Choroid plexus epithelial cell (primary cell): ENCODE measurements at regions not wholly inside any gene's neighbourhood (a gene's known extent, or its start where the extent isn't known, plus 50 kb on each side); places are given as distances from the start of the nearest gene placed in this dataset.

Experiments
- DNase-seq: peaks from one replicate; pipeline ENCODE4 v3.0.0-alpha.2; 2010; ENCODE audit warnings: low read depth
- H3K4me3 ChIP-seq: 2 replicates; pipeline ENCODE4 v1.5.1; 2011; ENCODE audit warnings: low read depth, mild to moderate bottlenecking, control low read depth, low read length, moderate library complexity
- TF ChIP-seq, protein P1 (sequence below): conservative IDR thresholded peaks from 2 replicates; pipeline ENCODE4 v1.5.1; 2011; ENCODE audit warnings: low read depth, mild to moderate bottlenecking, control low read depth, inconsistent platforms, low read length, moderate library complexity

DNA sequence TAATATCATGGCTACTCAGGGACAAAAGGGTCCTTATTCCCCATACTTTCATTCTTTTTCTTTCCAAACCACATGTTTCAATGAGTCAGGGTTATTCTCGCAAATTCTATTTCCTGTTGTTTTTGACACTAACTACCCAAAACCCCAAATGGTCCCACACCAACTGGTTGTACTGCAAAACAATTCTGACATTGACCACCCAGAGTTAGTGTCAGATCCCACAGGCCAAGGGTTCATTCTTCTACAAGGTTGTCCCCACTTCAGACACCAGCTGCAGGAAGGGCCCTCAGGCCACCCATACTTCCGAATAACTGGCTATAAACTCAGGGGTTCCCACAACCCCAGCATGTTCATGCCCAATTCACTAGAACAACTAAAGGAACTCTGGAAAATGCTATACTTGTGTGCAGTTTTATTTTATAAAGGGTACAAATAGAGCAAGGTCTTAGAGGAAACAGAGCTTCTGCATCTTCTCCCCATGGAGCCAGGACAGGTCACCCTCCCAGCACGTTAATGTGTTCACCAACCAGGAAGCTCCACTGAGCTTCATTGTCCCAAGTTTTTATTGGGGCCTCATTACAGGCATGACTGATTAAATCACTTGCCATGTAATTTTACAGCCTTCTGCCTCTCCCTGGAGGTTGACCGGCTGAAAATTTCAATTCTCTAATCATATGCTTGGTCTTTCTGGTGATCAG lies 334.8 kb downstream of the DRD1 start:
- no peak overlapping the region for H3K4me3 ChIP-seq
- DNase-seq: no peak
- TF ChIP-seq, protein P1, sequence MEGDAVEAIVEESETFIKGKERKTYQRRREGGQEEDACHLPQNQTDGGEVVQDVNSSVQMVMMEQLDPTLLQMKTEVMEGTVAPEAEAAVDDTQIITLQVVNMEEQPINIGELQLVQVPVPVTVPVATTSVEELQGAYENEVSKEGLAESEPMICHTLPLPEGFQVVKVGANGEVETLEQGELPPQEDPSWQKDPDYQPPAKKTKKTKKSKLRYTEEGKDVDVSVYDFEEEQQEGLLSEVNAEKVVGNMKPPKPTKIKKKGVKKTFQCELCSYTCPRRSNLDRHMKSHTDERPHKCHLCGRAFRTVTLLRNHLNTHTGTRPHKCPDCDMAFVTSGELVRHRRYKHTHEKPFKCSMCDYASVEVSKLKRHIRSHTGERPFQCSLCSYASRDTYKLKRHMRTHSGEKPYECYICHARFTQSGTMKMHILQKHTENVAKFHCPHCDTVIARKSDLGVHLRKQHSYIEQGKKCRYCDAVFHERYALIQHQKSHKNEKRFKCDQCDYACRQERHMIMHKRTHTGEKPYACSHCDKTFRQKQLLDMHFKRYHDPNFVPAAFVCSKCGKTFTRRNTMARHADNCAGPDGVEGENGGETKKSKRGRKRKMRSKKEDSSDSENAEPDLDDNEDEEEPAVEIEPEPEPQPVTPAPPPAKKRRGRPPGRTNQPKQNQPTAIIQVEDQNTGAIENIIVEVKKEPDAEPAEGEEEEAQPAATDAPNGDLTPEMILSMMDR: no peak

DNA sequence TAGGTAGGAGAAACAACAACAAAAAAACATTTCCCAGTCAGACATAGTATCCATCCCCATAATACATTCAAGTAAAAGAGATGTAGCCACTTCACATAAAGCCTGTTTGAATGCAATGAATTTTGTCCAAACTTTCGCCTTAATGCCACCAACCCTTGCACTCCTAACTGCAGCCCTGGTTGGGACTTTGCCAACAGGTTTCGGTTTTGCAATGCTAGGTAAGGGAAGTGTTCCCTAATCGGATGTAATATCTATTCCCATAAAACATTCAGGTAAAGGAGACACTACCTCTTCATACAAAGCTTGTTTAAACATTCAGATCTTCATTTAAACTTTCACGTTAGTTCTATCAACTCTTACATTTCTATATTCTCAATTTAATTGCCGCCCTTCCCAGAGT lies 336.1 kb downstream of the DRD1 start:
- TF ChIP-seq, protein P1: no peak
- no peak overlapping the region for H3K4me3 ChIP-seq
- DNase-seq: no peak

DNA sequence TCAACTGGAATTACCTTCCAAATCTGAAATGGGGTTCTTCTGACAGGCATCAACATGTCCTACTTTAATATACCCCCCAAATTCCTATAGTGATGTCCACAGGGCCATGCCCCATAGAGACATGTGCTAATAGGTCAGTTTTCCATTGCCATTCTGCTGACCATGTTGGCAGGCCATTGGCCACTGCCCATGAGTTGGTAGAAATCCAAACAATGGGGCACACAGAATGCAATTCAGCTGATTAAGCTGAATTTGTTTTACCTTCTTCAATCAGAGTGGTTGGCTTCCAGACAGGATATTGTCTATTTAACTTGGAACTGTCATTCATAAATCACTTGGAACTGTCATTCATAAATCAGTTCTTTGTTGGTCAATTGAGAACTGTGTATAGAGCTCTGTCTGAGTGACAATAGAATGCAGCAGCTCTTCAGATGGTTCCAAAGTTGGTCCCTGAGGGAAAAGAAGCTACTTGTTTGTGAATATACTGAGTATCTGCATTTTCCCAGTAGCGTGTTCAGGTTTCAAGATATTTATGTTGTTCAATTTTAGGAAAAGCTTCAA lies 336.9 kb downstream of the DRD1 start:
- TF ChIP-seq, protein P1: no peak
- H3K4me3 ChIP-seq: no peak overlapping the region
- no peak for DNase-seq

DNA sequence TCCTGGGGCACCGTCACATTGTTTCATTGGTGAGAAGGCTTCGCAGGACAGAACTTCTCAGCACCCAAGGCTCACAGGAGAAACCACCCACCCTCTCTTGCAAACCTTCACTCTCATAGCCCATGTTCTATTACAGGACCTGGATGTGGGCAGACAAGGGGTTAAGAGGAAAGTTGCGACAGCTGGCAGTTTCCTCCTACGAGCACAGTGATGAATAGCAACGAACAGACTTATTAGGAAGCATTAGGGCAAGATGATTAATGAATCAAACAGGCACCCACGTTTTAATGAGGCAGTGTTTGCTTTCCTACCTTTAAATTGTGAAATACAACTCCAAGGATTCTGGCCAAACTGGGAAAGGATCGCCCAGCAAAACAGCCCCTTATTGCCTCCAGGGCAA lies 339.3 kb downstream of the DRD1 start:
- H3K4me3 ChIP-seq: no peak overlapping the region
- TF ChIP-seq, protein P1: no peak
- no peak for DNase-seq

DNA sequence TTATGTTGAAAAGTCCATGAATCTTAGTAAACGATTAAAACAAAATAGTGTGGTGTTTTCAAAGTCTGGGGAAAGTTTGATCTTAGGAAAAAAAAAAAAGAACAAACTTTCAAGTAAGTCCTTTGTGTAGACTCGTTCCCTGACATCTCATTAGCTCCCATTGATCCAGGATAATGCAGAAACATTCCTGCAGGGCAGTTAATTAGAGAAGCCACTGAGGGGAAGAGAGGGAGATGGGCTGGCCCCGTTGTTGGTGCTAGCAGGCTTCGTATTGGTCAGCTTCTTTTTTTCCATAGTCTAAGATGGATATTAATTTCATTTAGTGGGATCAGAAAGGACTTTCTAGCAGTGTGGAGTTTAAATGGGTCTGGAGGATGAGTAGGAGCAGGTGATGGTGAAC lies 340.2 kb downstream of the DRD1 start:
- no peak overlapping the region for H3K4me3 ChIP-seq
- no peak for DNase-seq
- TF ChIP-seq, protein P1: no peak

DNA sequence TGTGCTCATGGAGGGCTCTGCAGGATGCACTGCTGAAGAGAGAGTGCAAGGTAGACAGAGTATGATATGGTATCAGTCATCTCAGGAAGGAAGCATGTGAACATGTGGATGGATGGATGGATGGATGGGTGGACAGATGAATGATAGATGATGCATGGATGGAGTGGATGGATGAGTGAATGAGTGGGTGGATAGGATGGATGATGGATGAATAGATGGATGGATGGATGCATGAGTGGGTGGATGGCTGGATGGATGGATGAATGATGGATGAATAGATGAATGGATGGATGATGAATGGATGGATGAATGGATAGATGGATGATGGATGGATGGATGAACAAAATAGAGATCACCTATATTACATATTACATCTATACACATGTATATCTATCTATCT lies 341.3 kb downstream of the DRD1 start:
- TF ChIP-seq, protein P1: no peak
- no peak for DNase-seq
- H3K4me3 ChIP-seq: no peak overlapping the region

DNA sequence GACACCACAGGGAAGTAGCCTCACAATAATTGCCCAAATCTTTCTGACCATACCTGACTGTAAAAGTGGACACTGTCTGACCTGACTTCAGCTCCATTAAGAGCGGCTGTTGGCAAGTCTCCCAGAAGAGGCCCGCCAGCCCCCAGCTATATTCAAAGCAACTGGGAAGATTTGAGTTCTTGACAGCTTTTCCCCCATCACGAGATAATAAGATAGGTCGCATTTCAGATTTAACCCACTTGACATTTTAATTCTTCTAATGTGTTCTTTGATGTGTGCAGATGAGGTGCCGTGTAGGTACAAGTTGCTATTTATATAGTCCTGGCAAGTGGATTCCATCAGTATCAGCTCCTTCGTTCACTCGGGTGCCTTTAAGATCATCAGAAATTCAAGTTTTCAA lies 345.7 kb downstream of the DRD1 start:
- DNase-seq: no peak
- TF ChIP-seq, protein P1: no peak
- H3K4me3 ChIP-seq: no peak overlapping the region
